ENCODE measurements at regions not wholly inside any gene's neighbourhood (a gene's known extent, or its start where the extent isn't known, plus 50 kb on each side); places are given as distances from the start of the nearest gene placed in this dataset.

DNA sequence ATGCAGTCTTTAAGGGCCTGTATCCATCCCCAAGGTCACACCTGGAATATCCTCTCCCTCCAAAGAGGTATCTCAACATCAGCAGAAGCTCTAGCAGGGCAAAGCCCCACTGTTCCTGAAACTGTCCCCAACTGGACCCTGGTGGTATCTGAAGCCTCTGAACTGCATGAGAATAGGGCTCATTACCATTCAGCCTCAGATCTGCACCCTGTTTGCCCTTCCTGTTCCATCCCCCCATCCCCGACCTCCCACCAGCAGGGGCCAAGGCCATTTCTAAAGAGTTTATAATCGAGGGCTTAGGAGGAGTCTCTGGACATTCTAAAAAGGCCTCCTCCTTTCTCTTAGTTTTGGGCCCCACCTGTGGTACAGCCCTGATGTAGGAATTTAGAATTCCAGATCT is 74.0 kb upstream of the THY1 start:
- DNase-seq (ENCODE audit: low read depth in 3 of 3, low spot score in 2 of 3), result no peak

DNA sequence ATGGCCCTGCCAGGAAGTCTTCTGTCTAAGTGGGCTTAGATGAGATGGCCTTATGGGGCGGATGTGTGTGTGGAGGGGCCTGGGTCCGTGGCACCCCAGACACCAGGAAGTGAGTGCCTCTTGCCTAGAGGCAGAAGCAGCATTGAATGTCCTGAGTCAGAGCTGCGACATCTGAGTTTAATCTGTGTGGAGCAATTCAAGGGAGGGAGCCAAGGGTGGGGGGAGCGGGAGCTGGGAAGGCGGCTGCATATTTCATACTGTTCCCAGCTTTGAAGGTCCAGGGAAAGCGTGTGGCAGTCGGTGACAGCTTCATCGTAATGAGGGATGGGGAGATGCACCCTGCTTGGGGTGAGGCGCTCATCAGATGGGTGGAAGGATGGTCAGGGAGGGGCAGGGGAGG is 73.5 kb upstream of the THY1 start:
- no peak for DNase-seq (ENCODE audit: low read depth in 3 of 3, low spot score in 2 of 3)

DNA sequence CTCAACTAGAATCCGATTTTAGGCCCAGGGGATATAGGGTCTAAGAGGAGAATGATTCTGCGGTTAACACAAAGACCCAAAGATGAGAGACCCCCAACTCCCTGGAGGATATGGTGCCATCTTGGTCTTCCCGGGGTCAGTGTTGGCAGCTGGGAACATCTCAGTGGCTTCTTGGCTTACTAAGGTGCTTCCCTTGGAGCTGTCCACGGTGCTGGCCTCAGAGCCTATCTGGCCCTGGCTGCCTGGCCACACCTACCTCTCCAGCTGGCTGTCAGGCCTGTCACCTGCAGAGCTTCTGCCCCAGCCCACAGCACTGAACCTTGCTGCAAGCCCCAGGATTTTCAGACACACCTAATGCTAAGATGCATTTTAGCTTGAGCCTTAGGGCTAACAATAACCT is 70.7 kb upstream of the THY1 start:
- peak in 2 of 3 donors; percentile 39 to 45 for DNase-seq (ENCODE audit: low read depth in 3 of 3, low spot score in 2 of 3)

DNA sequence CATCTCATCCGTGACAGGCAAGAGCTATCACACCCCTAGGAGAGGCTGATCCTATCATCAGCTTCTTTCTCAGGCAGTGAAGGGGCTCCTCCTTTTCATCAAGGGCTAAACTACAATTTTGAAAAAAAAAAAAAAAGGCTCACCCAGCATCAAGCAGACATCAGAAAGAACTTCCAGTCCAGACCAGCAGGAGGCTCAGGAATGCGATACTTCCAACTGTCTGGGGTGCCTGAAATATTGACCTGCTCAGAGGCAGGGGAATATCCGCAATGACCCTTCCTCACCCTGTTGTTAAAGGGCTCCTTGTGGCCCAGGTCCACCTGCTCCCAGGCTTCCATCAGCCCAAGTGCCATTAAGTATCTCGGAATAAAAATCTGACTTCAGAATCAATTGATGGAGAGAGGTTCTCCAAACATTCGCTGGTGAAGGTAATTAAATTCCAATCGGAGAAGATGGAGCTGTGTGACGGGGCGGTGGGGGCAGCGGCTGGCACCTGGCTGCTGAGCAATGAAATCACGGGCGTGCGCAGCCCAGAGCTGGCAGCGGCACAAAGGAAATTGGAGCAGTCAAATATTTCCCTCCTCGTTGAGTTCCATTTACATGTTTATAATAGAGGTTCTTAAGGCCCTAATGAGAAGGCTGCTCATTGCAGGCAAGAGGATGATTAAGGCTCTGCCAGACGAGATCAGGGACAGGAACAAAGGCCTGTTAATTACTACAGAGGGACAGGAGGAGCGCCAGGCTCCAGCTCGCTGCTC is 69.0 kb upstream of the THY1 start:
- no peak for DNase-seq (ENCODE audit: low read depth in 3 of 3, low spot score in 2 of 3)

DNA sequence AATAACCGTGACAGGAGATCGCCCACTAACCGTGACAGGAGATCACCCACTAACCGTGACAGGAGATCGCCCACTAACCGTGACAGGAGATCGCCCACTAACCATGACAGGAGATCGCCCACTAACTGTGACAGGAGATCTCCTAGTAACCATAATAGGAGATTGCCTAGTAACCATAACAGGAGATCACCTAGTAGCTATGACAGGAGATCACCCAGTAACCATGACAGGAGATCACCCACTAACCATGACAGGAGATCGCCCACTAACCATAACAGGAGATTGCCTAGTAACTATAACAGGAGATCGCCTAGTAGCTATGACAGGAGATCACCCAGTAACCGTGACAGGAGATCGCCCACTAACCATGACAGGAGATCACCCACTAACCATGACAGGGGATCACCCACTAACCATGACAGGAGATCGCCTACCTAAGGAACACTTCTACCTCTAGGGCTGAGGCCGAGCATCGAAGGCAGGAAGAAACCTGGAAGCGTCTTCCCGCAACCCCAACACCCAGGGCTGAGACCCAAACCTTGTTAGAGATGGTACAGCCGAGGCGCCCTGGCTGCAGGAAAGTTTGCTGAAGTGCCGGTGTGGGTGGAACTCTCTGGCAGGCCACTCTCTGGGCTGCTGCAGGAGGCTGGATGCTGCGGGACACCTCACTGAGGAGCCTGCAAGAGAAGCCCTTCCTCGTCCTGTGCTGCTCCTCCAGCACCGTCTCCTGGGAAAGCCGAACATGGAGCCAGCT is 67.5 kb upstream of the THY1 start:
- no peak for DNase-seq (ENCODE audit: low read depth in 3 of 3, low spot score in 2 of 3)

DNA sequence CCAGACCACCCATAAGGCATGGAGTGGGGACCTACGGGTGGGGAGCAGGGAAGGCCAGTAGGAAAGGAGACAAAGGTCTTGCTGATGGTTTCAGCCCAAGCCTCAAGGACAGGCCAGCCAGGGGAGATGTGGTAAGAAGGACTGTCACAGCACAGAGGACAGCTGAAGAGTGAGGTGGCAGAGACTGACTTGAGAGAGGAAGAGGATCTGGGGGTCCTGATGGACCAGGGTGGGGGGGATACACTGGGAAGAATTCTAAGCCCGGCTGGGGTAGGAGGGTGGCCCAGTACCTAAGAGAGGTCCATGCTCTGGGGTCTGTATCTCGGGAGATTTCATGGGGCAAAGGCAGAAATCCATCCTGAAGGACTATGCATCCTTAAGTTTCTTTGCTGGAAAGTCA is 66.1 kb upstream of the THY1 start:
- DNase-seq (ENCODE audit: low read depth in 3 of 3, low spot score in 2 of 3), result no peak

DNA sequence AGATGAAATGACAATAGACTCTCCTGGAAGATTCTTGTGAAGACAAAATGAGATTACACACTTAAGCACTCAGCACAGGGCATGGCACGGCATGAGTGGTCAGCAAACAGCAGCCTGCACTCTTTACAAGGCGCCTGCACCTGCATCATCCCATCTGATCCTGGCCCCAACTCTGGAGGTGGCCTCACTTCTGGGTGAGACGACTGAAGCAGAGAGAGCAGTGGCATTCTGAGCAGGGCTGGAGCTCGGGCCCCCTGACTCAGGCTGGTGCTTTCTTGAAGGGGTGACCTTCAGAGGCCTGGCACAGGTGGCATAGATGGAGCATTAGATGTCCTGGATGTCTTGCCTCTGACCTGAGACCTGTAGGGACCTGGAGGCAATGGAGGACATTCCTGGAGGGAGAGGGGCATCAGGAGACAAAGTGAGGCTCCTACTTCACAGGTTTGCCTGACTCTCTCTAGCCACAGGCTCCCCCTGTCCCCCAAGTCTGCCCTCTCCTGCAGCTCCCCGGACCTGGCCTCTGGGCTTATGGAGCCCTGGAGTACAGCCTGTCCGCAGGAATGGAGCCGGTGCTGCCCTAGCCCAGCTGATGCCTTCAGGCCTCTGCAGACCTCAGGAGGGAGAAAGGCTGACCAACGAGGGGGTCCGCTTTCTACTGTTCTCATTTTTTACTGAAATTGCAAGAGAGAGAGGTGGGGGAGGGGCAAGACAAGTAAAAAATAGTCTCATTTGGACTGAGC is 65.5 kb upstream of the THY1 start:
- no peak for DNase-seq (ENCODE audit: low read depth in 3 of 3, low spot score in 2 of 3)

DNA sequence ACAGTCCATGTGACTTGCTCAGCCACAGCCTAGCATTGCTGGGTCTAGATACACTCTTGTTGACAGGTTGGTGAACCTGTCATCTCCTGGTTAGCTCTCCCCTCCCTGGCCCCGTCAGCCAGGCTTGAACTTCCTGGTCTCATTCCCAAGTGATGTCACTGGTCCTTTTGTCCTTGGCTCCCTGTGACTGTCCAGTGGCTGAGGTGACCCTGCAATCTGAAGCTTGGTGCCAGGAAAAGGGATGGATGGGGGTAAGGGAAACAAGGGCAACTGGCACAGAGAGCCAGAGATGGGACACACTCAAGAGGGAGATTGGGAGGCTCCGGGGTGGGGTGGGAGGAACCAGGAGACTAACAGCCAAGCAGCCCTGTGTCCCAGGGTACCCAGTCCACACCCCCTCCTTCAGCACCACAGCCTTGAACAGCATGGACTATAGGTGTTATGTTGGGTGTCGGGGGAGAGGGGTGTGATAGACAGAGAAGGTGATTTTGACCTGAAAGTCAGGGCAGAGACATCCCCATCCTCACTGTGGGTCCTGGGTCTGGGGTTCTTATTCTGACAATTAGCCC is 63.8 kb upstream of the THY1 start:
- no peak for DNase-seq (ENCODE audit: low read depth in 3 of 3, low spot score in 2 of 3)

DNA sequence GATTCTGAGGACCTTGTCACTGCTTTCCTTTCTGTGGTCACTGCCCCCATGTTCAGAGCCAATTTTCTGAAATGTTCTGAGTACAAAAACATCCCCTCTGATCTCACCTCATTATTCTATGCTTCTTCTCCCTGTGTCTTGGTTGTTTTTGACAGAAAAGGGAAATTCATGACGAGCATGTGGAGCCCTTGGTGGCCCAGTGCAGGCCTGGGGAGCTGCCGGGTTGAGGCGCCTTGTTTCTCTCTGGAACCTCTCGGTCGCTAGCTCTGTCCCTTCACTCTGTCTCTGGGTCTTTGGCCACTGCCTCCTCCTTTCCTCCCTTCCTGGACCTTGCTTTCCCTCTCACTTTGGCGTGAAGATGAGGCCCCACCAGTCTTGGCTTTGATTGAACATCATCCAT is 63.0 kb upstream of the THY1 start:
- no peak for DNase-seq (ENCODE audit: low read depth in 3 of 3, low spot score in 2 of 3)

DNA sequence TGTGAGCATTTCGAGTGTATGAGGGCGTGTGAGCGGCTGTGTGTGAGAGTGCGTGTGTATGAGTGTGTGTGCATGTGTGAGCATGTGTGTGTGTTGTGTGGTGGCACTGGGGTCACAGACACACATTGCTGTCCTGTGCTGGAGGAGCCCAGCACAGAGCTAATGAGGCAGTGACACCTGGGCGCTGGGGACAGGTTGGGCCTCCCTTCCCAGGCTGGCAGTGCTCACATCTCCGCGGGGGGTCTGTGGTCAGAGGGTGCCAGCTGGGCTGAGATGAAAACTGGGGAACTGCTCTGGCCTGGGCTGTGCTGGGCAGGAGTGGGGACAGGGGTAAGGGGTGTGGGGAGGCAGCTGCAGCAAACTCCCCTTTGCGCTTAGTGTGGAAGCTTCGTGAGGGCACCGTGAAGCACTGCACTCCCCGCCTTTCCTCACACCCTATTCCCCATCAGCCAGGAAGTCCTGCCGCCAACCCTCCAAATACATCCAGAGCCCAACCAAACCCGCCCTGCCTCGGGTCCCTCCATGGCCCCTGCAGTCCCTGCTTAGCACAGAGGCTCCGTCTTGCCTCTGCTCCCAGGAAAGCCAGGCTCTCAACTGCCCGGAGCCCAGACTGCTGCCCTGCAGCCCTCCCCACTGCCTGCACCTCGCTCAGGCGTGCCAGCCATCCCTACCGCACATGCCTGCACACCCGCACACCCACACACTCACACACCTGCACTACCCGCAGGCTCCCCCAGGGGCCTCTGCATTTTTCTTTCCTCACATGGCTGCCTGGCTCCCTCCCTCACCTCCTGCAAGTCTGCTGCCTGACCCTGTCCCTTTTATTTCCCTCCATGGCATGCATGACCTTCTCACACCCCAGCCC is 62.0 kb upstream of the THY1 start:
- no peak for DNase-seq (ENCODE audit: low read depth in 3 of 3, low spot score in 2 of 3)

DNA sequence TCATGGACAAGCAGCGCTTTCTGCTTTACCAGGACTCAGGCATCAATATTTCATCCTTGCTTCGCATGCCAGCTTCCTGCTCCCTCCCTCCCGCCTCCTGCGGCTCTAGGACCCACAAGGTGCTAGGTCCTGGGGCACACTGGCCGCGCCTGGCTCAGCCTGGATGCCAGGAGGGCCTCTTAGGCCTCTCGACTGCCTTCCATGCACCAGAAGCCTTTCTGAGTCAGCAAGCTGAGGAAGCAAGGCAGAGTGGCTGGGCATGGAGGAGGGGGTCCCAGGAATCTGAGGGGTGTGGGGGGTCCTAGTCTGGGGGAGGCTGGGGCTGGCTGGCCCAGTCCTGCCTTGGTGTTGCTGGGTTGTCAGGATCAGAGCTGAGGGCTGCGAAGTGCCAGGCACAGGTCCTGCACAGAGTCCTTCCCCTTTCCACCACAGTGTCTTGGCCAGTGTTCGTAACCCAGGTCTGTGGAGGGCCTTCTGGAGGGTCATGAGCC is 61.0 kb upstream of the THY1 start:
- no peak for DNase-seq (ENCODE audit: low read depth in 3 of 3, low spot score in 2 of 3)

DNA sequence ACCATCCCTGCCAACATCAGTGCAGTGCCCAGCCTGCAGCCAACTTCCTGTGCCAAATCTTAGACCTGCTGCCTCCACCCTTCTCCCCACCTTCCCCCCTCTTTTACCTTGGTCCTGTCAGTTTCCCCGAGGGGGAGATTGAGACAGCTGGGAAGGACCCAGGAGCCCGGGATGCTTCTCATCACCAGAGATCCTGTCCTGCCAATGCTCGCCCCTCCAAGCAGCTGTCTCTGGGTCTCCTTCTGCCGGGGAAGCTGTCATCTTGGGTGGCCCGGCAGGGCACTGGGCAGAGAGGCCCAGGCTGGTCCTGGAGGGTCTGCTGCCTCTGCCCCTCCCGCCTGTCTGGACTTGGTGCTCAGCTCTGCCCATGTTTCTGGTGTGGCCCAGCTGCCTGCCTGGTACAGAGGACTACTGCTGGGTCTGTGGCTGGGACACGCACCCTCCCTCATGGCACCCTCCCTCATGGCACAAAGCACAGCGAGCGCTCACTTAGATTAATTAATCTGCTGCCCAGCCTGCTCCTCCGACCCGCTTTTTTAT is 60.4 kb upstream of the THY1 start:
- no peak for DNase-seq (ENCODE audit: low read depth in 3 of 3, low spot score in 2 of 3)

DNA sequence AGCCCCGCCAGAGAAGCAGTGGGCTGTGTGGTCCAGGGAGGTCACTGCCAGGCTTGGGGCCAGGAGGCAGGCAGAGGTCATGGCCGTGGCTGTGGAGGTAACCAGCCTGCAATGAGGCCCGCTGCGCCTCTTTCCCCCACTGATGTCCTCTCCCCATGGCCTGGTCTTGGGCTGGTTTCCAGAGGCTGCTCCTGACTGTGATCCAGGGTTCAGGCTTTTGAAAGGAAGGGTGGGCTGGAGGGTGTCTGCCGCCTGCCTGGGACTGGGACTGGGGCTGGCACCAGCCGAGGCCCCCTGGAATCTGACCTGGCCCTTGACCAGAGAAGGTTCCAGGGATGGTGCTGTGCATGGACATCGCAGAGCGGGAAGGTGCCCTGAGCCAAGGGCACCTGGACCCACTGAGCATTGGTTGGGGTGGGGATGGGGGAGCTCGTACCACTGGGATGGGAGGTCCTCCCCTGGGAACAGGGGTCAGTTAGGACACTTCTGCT is 59.6 kb upstream of the THY1 start:
- no peak for DNase-seq (ENCODE audit: low read depth in 3 of 3, low spot score in 2 of 3)

DNA sequence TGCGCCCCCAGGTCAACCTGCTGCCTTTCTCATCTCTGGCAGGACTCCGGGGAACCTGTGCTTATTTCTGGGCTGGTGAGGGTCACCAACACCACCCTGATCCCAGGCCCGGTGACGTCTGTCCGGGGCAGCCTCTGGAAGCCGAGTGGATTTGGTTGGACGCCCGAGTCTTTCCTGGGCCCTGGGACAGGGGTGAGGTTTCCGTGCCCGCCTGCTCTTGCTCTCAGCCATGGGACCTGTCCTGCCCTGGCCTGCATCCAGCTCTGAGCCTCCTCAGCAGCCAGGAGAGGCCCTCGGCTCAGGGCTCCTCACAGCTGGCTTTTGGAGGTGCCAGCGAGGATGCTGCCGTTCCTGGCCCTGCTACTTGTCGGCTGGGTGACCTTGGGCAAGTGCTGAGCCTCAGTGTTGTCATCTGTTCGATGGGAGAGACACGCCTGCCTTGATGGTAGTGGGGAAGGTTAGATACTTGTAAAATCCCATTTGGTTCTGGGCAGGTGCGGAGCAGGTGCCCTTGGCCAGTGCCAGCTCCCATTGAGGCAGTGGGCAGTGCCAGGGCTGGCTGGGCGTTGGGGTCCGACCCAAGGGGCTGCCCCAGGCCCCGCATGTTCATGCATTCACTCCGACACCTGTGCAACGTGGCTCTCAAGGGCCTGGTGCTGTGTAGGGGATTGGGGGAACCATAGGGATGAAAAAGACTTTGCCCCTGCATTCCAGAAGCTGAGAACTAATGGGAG is 58.9 kb upstream of the THY1 start:
- no peak for DNase-seq (ENCODE audit: low read depth in 3 of 3, low spot score in 2 of 3)

DNA sequence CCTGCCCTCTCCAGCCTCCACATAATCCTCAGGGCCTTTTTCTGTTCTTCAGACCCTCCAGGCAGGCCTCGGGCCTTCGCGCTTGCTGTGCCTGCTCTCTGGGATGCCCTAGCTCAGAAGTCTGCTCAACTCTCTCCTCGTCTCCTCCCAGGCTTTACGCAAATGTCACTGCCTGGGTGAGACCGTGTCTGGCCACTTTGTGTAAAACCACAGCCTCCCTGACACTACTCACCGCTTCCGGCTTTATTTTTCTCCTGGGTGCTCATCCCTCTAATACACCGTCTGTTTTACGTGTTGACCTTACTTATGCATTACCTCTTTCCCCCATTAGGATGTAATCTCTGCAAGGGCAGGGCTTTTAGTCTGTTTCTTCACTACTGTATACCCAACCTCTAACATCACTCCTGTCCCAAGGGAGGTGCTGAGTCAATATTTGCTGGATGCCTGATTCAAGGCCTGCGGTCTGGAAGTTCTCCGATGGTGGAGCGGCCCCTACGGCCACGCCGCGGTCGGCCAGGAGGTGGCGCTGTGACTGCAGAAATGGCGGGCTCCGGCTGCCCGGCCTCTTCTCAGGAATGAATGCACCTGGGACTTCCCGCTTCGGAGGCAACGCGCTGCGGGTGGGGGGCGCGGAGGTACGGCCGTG is 58.2 kb upstream of the THY1 start:
- peak in 2 of 3 donors; percentile 36 to 40 for DNase-seq (ENCODE audit: low read depth in 3 of 3, low spot score in 2 of 3)

DNA sequence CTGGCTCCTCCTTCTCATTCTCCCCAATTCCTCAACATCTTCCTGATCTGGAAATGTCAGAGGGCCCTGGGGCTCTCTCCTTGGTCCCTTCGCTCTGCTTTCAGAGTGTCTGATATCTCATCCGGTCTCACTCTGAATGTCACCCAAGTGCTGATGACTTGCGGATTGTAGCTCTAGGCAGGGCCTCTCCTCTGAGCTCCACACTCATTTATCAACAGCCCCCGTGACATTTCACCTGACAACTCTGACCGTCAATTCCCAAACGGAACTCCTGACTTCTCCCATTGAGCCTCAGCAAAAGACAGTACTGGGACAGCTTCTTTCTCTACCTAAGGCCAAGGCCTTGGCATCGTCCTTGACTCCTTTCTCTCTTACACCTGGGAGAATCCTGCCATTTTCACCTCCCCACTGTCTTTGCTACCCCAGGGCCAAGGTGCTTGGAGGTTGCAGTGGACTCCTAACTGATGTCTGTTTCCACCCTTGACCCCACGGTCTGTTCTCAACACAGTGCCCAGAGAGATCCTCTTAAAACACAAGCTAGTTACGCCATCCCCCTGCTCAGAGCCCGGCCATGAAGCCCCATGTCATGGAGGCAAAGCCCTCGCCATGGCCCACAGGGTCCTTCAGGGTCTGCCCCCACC is 57.5 kb upstream of the THY1 start:
- DNase-seq (ENCODE audit: low read depth in 3 of 3, low spot score in 2 of 3), result no peak

DNA sequence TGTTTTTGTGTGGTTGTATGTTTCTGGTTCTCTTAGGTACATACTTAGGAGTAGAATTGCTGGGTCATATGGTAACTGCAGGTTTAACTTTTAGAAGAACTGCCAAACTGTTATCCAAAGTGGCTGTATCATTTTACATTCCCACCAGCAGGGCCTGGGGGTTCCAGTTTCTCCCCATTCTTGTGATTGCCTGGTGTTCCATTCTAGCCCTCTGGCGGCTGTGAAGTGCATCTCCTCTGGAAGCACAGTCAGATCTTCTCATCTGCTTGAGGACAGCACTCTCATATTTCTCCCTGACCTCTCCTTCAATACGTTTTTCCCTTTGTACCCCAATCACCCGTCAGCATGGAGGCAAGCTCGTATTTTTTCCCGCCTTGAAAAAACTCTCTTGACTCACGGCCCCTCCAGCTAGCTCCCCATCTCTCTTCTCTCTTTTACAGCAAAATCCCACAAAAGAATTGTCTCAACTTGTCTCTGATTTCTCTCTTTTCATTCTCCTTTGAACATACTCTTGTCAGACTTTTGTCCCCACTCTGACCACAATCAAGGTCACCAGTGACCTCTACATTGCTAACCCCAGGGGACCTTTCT is 56.8 kb upstream of the THY1 start:
- DNase-seq (ENCODE audit: low read depth in 3 of 3, low spot score in 2 of 3), result no peak

All from right renal cortex interstitium (tissue), 3 donors.